A673 (cell line): ENCODE measurements at regions not wholly inside any gene's neighbourhood (a gene's known extent, or its start where the extent isn't known, plus 50 kb on each side); places are given as distances from the start of the nearest gene placed in this dataset.

ENCODE experiments used
- BruUV-seq: library from RNA; stranded (reverse); fragments of 400-500 nt; replicated peaks from 2 replicates; lab custom pipeline; 2021; lab: Mats Ljungman, UMichigan
- CTCF ChIA-PET: fragments of 300-600 bp; sonication (Branson Sonifier 250); formaldehyde crosslinking; loops from one replicate; lab custom pipeline; 2022; ENCODE audit warnings: antibody characterized with exemption; lab: Charles Lee
- POLR2A ChIA-PET: fragments of 300-600 bp; sonication (Branson Sonifier 250); formaldehyde crosslinking; loops from one replicate; lab custom pipeline; 2022; ENCODE audit warnings: antibody characterized with exemption; ENCODE audit not compliant: low non-redundant PET; lab: Charles Lee
- DNase-seq: peaks from one replicate; pipeline ENCODE4 v3.0.0-alpha.2; 2015; ENCODE audit warnings: low spot score
- H3K27ac ChIP-seq: fragments of 200-600 bp; sonication (generic); 2 replicates; pipeline ENCODE4 v1.5.1; 2016; ENCODE audit warnings: mixed run types, low read depth, mild to moderate bottlenecking, mixed read lengths, antibody characterized with exemption, low read length; ENCODE audit not compliant: poor library complexity, severe bottlenecking
- H3K27me3 ChIP-seq: fragments of 200-600 bp; sonication (generic); replicated peaks from 2 replicates; pipeline ENCODE4 v1.6.1; 2017; ENCODE audit warnings: mixed run types, low read depth, mild to moderate bottlenecking, mixed read lengths, antibody characterized with exemption, low read length; ENCODE audit not compliant: insufficient read depth, poor library complexity
- H3K36me3 ChIP-seq: fragments of 200-600 bp; sonication (generic); 2 replicates; pipeline ENCODE4 v1.6.1; 2016; ENCODE audit warnings: mixed run types, mild to moderate bottlenecking, mixed read lengths, antibody characterized with exemption, low read length; ENCODE audit not compliant: insufficient read depth, poor library complexity, severe bottlenecking
- H3K4me1 ChIP-seq: fragments of 200-600 bp; sonication (generic); 2 replicates; pipeline ENCODE4 v1.6.1; 2017; ENCODE audit warnings: mixed run types, mild to moderate bottlenecking, mixed read lengths, antibody characterized with exemption, low read length; ENCODE audit not compliant: insufficient read depth, poor library complexity, severe bottlenecking
- H3K4me3 ChIP-seq: fragments of 200-600 bp; sonication (generic); 2 replicates; pipeline ENCODE4 v1.5.1; 2016; ENCODE audit warnings: low read depth, mixed run types, mild to moderate bottlenecking, mixed read lengths, low read length; ENCODE audit not compliant: poor library complexity, severe bottlenecking
- H3K9me3 ChIP-seq: fragments of 200-600 bp; sonication (generic); 2 replicates; pipeline ENCODE4 v1.6.1; 2016; ENCODE audit warnings: mixed run types, low read depth, mild to moderate bottlenecking, mixed read lengths, antibody characterized with exemption, low read length; ENCODE audit not compliant: poor library complexity, severe bottlenecking
- EZH2 ChIP-seq: fragments of 200-600 bp; sonication (generic); IDR thresholded peaks from 2 replicates; pipeline ENCODE4 v1.6.1; 2017; ENCODE audit warnings: borderline replicate concordance, low read depth, mild to moderate bottlenecking, mixed read lengths, antibody characterized with exemption, low read length; ENCODE audit not compliant: poor library complexity, severe bottlenecking
- intact Hi-C: fragments of 100-400 bp; cut with micrococcal nuclease; formaldehyde crosslinking; loops from one replicate; pipeline ENCODE4 v1.10.0; 2022; ENCODE audit not compliant: unreplicated experiment
- TF ChIP-seq, protein P1 (sequence below): fragments of 300-800, 200-600 bp; sonication (generic); conservative IDR thresholded peaks from 2 replicates; pipeline ENCODE4 v1.5.1; 2017; ENCODE audit warnings: low read depth, mild to moderate bottlenecking, antibody characterized with exemption, low read length, moderate library complexity, mixed read lengths

DNA sequence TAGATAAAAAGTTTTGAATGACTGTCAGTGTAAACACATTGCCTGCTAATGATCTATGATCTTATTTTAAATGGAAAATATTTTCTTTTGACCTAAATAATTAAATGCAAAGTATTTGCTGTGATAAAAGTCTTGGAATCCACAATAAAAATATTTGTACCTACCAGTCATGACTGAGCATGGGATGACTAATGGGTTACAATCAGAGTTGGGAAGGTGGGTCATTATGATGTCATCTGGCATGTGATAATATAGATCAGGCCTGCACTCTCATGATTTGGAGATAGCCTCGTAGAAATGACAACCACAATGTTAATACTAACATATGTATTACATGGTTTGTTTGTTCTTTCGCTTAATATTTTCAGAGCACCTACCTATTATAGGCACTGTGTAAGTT is 848.8 kb upstream of the KLHL29 start:
- TF ChIP-seq, protein P1, sequence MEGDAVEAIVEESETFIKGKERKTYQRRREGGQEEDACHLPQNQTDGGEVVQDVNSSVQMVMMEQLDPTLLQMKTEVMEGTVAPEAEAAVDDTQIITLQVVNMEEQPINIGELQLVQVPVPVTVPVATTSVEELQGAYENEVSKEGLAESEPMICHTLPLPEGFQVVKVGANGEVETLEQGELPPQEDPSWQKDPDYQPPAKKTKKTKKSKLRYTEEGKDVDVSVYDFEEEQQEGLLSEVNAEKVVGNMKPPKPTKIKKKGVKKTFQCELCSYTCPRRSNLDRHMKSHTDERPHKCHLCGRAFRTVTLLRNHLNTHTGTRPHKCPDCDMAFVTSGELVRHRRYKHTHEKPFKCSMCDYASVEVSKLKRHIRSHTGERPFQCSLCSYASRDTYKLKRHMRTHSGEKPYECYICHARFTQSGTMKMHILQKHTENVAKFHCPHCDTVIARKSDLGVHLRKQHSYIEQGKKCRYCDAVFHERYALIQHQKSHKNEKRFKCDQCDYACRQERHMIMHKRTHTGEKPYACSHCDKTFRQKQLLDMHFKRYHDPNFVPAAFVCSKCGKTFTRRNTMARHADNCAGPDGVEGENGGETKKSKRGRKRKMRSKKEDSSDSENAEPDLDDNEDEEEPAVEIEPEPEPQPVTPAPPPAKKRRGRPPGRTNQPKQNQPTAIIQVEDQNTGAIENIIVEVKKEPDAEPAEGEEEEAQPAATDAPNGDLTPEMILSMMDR, result no peak
- TF ChIP-seq EZH2, result no peak
- no peaks in the 10 kb centered on the region for H3K36me3 ChIP-seq
- ChIA-PET POLR2A (no interaction called here), CTCF (no interaction called here)
- no peaks in the 10 kb centered on the region for H3K27me3 ChIP-seq
- no peaks in the 10 kb centered on the region for H3K4me1 ChIP-seq
- intact Hi-C loops, result no loop called here
- no peak overlapping the region for H3K4me3 ChIP-seq
- BruUV-seq, result no TSS peak
- DNase-seq, result no peak
- peaks cover 3% of the 10 kb centered on the region for H3K9me3 ChIP-seq
- no peak overlapping the region for H3K27ac ChIP-seq

- no peak for DNase-seq
- no peaks in the 10 kb centered on the region for H3K4me1 ChIP-seq
- TF ChIP-seq, protein P1, result no peak
- no peak for TF ChIP-seq EZH2
- no peak overlapping the region for H3K27ac ChIP-seq
- BruUV-seq, result no TSS peak
- no peaks in the 10 kb centered on the region for H3K9me3 ChIP-seq
- no peaks in the 10 kb centered on the region for H3K27me3 ChIP-seq
- no peak overlapping the region for H3K4me3 ChIP-seq
- CTCF ChIA-PET, result no interaction called here
- H3K36me3 ChIP-seq, result no peaks in the 10 kb centered on the region
- intact Hi-C loops, result no loop called here
- POLR2A ChIA-PET, result no interaction called here
Measured at GRCh38 chr2:22554453-22554852, 830.5 kb upstream of the KLHL29 start.

GRCh38 chr2:22557406-22557805 is 827.6 kb upstream of the KLHL29 start:
- ChIA-PET CTCF (no interaction called here), POLR2A (no interaction called here)
- TF ChIP-seq, protein P1, result no peak
- TF ChIP-seq EZH2, result no peak
- no peaks in the 10 kb centered on the region for H3K9me3 ChIP-seq
- no peak overlapping the region for H3K27ac ChIP-seq
- H3K4me3 ChIP-seq, result no peak overlapping the region
- intact Hi-C loops, result no loop called here
- no peaks in the 10 kb centered on the region for H3K4me1 ChIP-seq
- no peaks in the 10 kb centered on the region for H3K36me3 ChIP-seq
- no peak for DNase-seq
- no TSS peak for BruUV-seq
- H3K27me3 ChIP-seq, result no peaks in the 10 kb centered on the region
